CD4-positive, alpha-beta T cell treated with Interleukin-2 at 100 ng/mL for 4 hours (primary cell): ENCODE measurements at regions not wholly inside any gene's neighbourhood (a gene's known extent, or its start where the extent isn't known, plus 50 kb on each side); places are given as distances from the start of the nearest gene placed in this dataset.

Experiments used
- DNase-seq: peaks from one replicate; pipeline ENCODE4 v3.0.0-alpha.2; 2020; ENCODE audit warnings: low spot score

DNA sequence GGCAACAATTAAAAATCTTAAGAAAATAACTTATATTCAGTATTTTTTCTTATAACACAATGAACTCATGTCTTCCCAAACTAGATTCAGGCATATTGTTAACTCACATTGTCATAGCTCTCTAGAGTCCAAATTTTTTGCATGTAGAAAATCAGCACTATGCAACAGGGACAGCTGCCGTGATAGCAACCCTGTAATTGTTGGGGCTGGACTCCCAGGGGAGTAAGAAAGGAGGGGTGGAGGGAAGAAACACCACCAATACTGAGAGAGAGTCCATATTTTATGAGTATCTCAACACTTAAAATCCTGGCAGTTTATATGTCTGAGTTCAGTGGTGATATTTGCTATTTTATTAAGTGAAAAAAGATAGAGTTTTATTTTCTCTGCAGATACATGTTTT is 89.6 kb upstream of the HS3ST5 start:
- no peak for DNase-seq

DNA sequence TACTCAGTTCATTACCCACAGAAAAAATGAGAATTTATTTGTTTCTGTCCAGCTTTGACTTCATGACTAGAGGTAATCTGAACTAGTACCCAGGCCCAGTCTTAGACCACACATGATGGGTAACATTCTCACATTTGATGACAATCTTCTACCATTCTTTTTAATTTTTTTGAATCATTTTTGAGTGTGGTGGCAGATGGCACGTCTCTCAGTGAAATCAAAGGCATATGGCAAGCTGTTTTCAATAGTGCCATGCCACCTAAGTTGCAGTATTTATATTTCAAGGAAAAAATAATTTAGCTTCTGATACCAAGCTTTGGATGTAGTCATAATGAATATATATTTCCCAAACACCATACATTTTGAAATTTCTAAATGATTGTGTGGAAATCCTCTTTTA is 88.8 kb upstream of the HS3ST5 start:
- no peak for DNase-seq

DNA sequence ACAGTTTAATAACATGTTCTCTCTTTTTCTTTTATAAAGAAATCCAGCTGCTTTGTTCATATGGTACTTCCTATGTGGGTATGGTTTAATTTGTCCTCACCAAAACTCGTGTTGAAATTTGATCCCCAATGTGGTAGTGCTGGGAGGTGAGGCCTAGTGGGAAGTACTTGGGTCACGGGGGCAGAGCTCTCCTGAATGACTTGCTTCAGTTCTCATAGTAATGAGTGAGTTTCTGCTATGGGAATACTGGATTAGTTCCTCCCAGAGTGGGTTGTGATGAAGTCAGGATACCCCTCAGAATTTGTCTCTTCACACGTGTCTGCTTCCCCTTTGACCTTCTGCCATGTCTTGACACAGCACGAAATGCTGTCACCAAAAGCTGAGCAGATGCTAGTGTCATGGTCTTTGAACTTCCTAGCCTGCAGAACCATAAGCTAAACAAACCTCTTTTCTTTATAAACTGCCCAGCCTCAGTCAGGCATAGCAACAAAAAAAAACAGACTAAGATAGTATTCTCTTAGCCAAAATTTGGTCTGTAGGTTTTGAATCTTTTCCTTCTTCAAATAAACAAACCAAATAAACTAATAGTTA is 87.8 kb upstream of the HS3ST5 start:
- no peak for DNase-seq

DNA sequence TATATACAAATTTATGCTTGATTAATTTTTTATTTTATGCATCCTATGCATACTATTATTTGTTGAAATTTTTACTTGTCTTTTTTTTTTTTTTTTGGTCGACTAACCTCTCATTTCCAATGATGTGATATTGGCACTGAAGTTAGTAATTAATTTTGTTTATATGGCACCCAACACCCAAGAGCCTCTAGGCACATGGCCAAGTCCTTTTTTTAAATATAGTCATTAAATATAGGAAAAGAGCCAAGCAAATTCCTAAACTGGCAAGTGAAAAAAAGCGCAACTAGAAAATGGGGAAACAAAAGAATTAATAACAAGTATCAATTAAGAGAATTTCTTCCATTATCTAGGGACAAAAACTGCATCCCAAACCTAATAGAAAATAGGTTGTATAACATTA is 85.5 kb upstream of the HS3ST5 start:
- no peak for DNase-seq

DNA sequence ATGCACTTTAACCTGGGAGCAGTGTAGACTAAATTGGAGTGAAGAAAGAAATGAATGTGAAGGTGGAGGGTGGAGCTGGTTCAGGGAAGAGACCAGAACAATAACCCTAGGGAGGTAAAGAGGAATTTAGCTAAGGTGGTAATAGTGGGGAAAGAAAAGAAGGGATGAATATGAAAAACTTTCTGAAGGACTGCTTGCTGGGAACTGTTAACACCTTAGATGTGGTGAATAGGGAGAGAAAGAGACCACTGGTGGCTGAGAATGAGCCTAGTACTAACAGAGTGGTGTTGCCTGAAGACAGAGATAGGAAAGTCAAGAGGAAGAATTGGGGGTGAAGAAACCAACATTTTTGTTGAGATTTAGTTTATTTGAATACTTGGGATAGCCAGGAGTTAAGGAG is 78.4 kb upstream of the HS3ST5 start:
- no peak for DNase-seq

DNA sequence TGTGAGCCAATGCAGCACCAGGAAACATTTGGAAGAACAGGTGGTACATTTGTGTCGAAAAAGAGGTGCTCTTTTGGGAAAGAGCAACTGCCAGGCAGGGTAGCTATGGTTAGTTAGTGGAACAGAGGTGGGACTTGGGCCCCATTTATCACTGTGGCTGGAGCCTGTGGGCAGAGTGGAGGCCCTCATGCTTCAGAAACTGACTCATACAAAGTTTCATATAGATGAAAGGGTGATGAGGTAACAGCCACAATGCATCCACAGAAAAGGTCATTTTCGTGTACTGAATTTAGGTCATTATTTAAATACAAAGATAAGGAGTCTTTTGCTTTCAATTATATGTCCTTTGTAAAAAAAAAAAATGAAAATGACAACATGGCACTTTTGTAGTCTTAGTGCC is 76.4 kb upstream of the HS3ST5 start:
- no peak for DNase-seq

DNA sequence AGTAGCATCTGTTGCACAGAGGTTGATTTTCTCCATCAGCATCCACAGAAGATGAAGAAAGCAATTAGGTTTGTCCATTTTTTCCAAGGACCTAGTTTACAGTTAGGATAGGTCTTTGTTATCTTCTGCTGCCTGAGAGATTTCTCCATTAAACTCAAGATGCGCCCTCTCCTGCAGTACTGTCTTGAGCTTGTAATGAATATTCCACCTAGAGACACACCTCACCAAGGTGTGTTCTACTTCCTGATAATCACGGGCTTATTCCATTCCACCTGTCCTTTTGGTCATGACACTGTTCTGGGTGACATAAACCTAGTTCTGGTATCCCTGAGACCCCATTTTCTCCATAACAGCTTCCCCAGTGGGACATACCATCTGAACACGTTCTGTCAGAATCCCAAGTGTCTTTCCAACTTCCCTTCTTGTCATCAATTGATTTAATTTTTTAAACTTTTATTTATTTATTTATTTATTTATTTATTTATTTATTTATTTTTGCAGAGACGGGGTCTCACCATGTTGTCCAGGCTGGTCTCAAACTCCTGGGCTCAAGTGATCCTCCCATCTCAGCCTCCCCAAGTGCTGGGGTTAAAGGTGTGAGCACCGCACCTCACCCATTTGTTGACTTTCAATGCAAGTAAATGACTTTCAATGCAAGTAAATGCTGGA is 75.6 kb upstream of the HS3ST5 start:
- no peak for DNase-seq

DNA sequence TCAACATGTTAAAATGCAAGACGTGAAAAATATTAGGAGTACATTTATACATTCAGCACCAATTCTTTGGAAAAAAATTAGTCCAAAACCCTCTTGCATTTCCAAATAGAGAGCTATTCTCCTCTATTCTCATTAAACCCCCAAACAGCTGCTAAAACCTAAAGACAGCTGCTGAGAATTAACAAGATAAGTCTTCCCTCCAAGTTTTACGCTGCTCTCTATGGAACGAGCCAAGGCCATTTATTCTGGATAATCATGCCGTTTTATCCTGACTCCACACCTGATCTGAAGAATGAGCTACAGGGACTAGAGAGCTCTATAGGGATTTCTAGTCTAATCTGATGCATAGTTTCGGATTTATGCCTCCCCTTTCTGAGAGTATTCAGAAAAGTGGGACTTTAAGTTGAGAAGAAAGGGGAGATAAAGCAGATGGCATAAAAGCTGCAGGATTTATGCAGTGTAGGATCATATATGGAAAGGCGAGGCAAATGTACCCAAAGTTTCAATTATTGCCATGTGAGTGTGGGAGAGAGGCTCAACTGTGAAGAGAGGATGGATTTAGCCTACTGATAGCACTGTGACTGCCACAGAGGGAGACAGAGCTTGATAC is 64.7 kb upstream of the HS3ST5 start:
- no peak for DNase-seq

DNA sequence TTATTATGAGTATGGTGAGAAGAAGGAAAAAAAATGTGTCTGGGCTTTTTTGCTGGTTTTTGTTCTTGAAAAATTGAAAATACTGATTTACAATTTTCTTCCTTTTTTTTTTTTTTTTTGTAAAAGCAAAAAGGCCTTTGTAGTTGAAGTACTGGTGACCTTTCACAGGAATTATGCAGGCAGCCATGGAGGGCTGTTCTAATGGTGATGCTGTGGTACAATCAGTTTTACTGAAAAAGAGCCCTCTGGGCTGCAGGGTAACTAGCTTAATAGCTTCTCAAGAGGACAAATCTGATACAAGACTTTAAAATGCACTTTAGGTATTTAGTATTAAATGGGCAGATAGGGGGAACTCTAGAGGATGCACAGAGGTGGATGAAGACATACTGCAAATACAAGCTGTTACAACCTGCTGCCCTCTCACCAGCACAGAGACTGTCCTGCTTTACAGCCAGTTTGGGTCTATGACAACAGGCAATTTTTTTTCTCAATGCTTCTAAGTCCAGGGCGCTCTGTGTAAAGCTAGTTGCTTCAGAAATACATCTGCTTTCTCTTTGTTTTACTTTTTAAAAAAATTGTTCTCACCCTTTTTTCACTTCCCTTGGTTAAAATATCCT is 61.6 kb upstream of the HS3ST5 start:
- DNase-seq: no peak

DNA sequence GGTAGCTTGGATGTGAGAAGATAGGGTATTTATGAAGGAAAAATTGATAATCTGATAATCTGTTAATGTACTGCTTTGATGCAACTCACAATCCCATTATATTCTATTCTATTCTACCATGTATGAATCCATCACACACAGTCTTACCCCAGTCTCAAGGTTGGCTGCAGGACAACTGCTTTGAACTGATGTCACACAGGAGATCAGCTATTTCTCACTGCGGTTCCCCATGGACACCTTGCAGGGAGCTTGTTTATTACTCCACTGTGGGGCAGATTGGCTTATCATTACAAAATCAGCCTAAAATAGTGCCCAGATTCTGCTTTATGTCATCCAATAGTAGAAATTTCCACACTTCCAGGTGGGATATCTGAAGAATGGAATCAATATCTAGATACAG is 61.0 kb upstream of the HS3ST5 start:
- DNase-seq: no peak

DNA sequence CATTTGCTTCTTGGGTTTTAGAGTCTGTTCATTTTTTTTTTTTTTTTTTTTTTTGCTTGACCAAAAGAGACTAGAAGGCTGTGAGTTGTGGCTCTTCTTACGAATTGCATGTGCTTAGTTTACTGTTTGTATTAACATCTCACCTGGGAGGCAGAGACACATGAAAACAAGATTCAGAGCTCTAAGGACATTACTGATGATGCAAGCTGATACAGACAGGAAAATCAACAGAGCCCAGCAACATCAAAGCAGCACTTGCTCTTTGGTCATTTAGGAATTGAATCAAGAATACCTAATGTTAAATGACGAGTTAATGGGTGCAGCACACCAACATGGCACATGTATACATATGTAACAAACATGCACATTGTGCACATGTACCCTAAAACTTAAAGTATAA is 55.7 kb upstream of the HS3ST5 start:
- no peak for DNase-seq
